NCI-H748 (cell line): ENCODE measurements at regions not wholly inside any gene's neighbourhood (a gene's known extent, or its start where the extent isn't known, plus 50 kb on each side); places are given as distances from the start of the nearest gene placed in this dataset.
"Not testable (repeated sequence)": the region's sequence is repeated elsewhere in the genome, so short reads cannot be mapped to it uniquely, and the experiment has no call there.

Source experiments
- DNase-seq: peaks from one replicate; lab custom pipeline; 2025; ENCODE audit not compliant: unreplicated experiment; lab: John Stamatoyannopoulos, UW

GRCh38 chr2:64277101-64277849 is 133.1 kb upstream of the PELI1 start:
- DNase-seq: peak; percentile 28

- not testable (repeated sequence) for DNase-seq
These were observed 136.6 kb upstream of the PELI1 start for GRCh38 chr2:64280812-64281211.

- no peak for DNase-seq
These were observed 138.9 kb upstream of the PELI1 start for GRCh38 chr2:64283006-64283570.

GRCh38 chr2:64283641-64284361 is 139.6 kb upstream of the PELI1 start:
- no peak for DNase-seq

GRCh38 chr2:64284751-64285150 is 140.5 kb upstream of the PELI1 start:
- DNase-seq: no peak

GRCh38 chr2:64287202-64287740 is 143.1 kb upstream of the PELI1 start:
- DNase-seq: no peak

- DNase-seq: no peak
These were observed 144.3 kb upstream of the PELI1 start for GRCh38 chr2:64288321-64289193.

- DNase-seq: no peak
These were observed 145.0 kb upstream of the PELI1 start for GRCh38 chr2:64289251-64289650.

GRCh38 chr2:64289737-64290136 is 145.5 kb upstream of the PELI1 start:
- no peak for DNase-seq

GRCh38 chr2:64291181-64291580 is 147.0 kb upstream of the PELI1 start:
- no peak for DNase-seq

GRCh38 chr2:64295326-64296139 is 151.3 kb upstream of the PELI1 start:
- no peak for DNase-seq

GRCh38 chr2:64296140-64296480 is 151.9 kb upstream of the PELI1 start:
- peak; percentile 2 for DNase-seq

- no peak for DNase-seq
These were observed 152.6 kb upstream of the PELI1 start for GRCh38 chr2:64296695-64297346.

GRCh38 chr2:64298161-64298560 is 153.9 kb upstream of the PELI1 start:
- no peak for DNase-seq

GRCh38 chr2:64300066-64300465 is 153.9 kb upstream of the LGALSL start:
- DNase-seq: no peak

- DNase-seq: no peak
These were observed 150.7 kb upstream of the LGALSL start for GRCh38 chr2:64303250-64303649.

GRCh38 chr2:64307421-64307820 is 146.5 kb upstream of the LGALSL start:
- DNase-seq: no peak

- no peak for DNase-seq
These were observed 142.6 kb upstream of the LGALSL start for GRCh38 chr2:64311191-64311910.
